ENCODE measurements at regions not wholly inside any gene's neighbourhood (a gene's known extent, or its start where the extent isn't known, plus 50 kb on each side); places are given as distances from the start of the nearest gene placed in this dataset.

DNA sequence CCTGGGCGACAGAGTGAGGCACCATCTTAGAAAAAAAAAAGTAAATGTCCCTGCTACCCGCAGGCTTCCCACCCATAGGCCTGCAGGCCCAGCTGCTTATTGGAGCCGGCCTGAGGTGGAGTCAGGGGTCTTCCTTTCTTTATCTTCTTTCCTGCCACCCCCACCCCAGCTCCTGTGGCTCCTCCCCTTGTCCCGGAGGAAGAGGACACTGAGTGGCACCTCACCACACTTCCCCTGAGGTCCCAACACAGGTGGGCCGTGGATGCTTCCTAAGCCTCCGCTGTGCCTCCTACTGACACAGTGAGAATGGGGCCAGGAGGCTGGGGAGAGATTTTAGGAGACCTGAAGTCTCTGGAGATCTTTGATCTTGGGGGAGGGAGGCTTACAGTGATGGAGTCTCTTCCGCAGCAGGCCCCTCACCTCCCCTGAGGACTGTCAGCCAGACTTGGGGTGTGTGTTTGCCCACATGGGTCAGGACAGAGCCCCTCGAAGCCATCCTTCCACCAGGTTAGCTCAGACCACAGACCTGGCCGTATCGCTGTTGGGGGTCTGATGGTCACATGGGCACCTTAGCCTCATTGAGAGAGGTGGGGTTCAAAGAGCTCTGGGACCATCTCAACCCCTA, 135.4 kb upstream of the IER5L start:
- no peak for TF ChIP-seq ZNF274 (IDR thresholded peaks at IDR 0.05; ENCODE audit: low read depth, low read length)
- TF ChIP-seq YY1 (IDR thresholded peaks at IDR 0.05; ENCODE audit: insufficient read depth, insufficient read length): no peak
